GM12891 (cell line): ENCODE measurements at regions not wholly inside any gene's neighbourhood (a gene's known extent, or its start where the extent isn't known, plus 50 kb on each side); places are given as distances from the start of the nearest gene placed in this dataset.
"Not testable (repeated sequence)": the region's sequence is repeated elsewhere in the genome, so short reads cannot be mapped to it uniquely, and the experiment has no call there.

Experiments
- PAX5 ChIP-seq: IDR thresholded peaks from 2 replicates; pipeline ENCODE4 v1.6.1; 2011; ENCODE audit warnings: low read length, moderate library complexity, mild to moderate bottlenecking; ENCODE audit not compliant: insufficient read depth, severe bottlenecking
- POLR2A ChIP-seq: IDR thresholded peaks from 2 replicates; pipeline ENCODE4 v1.6.1; 2011; ENCODE audit warnings: low read depth, low read length, control low read depth
- POLR2AphosphoS5 ChIP-seq: IDR thresholded peaks from 2 replicates; pipeline ENCODE4 v1.6.1; 2011; ENCODE audit warnings: low read depth, low read length, control low read depth
- POU2F2 ChIP-seq: IDR thresholded peaks from 2 replicates; pipeline ENCODE4 v1.6.1; 2011; ENCODE audit warnings: low read depth, mild to moderate bottlenecking, control low read depth, low read length, moderate library complexity
- SPI1 ChIP-seq: IDR thresholded peaks from 2 replicates; pipeline ENCODE4 v1.6.1; 2011; ENCODE audit warnings: low read depth, low read length, control low read depth
- TAF1 ChIP-seq: IDR thresholded peaks from 2 replicates; pipeline ENCODE4 v1.6.1; 2011; ENCODE audit warnings: low read depth, low read length, control low read depth

GRCh38 chrX:117606101-117606500, 510.5 kb downstream of the KLHL13 start:
- TF ChIP-seq POLR2A, POLR2AphosphoS5, TAF1, POU2F2, SPI1, PAX5: not testable (repeated sequence)
